SK-N-SH (cell line): ENCODE measurements at regions not wholly inside any gene's neighbourhood (a gene's known extent, or its start where the extent isn't known, plus 50 kb on each side); places are given as distances from the start of the nearest gene placed in this dataset.

Source experiments
- CTCF ChIP-seq: fragments of 200-600 bp; sonication (generic); IDR thresholded peaks from 2 replicates; pipeline ENCODE4 v1.6.1; 2017; ENCODE audit warnings: antibody characterized with exemption, mild to moderate bottlenecking, moderate library complexity
- EZH2phosphoT487 ChIP-seq: fragments of 200-600 bp; sonication (generic); IDR thresholded peaks from 2 replicates; pipeline ENCODE4 v1.6.1; 2017; ENCODE audit warnings: low read depth, mixed run types, mild to moderate bottlenecking, antibody characterized with exemption, moderate library complexity, borderline replicate concordance
- GABPA ChIP-seq: IDR thresholded peaks from 2 replicates; pipeline ENCODE4 v1.4.0; 2012; ENCODE audit warnings: low read depth, mild to moderate bottlenecking
- IRF3 ChIP-seq: fragments of 150-350 bp; IDR thresholded peaks from 2 replicates; pipeline ENCODE4 v1.6.1; 2016; ENCODE audit warnings: mild to moderate bottlenecking, low read depth, low read length
- NFIC ChIP-seq: IDR thresholded peaks from 2 replicates; pipeline ENCODE4 v1.4.0; 2012; ENCODE audit warnings: borderline replicate concordance
- NRF1 ChIP-seq: IDR thresholded peaks from 2 replicates; pipeline ENCODE4 v1.6.1; 2012; ENCODE audit warnings: low read depth, mild to moderate bottlenecking, low read length
- PBX3 ChIP-seq: IDR thresholded peaks from 2 replicates; pipeline ENCODE4; 2012
- POLR2AphosphoS5 ChIP-seq: IDR thresholded peaks from 2 replicates; pipeline ENCODE4 v1.6.1; 2012; ENCODE audit warnings: low read depth, low read length
- TAF1 ChIP-seq: IDR thresholded peaks from 2 replicates; pipeline ENCODE4 v1.6.1; 2012; ENCODE audit warnings: low read depth, mild to moderate bottlenecking, low read length, moderate library complexity, borderline replicate concordance

GRCh38 chr11:104594228-104594958, 303.9 kb downstream of the CASP12 start:
- TF ChIP-seq CTCF (no peak), EZH2phosphoT487 (no peak), NRF1 (no peak), TAF1 (no peak), PBX3 (no peak), POLR2AphosphoS5 (no peak), NFIC (no peak), GABPA (no peak), IRF3 (no peak)
